SK-N-SH (cell line): ENCODE measurements at regions not wholly inside any gene's neighbourhood (a gene's known extent, or its start where the extent isn't known, plus 50 kb on each side); places are given as distances from the start of the nearest gene placed in this dataset.

Experiments used
- CHD2 ChIP-seq: fragments of 150-350 bp; IDR thresholded peaks from 2 replicates; pipeline ENCODE4 v1.6.1; 2018; ENCODE audit warnings: low read length; ENCODE audit not compliant: partially characterized antibody
- ELF1 ChIP-seq: IDR thresholded peaks from 2 replicates; pipeline ENCODE4 v1.4.0; 2012
- EP300 ChIP-seq, 2 experiments: IDR thresholded peaks; 2 replicates each; pipeline versions ENCODE4 v1.4.0 to v1.6.1; 2012; ENCODE audit warnings: borderline replicate concordance in 1 of 2, low read depth in 1 of 2, low read length in 1 of 2
- EZH2phosphoT487 ChIP-seq: fragments of 200-600 bp; sonication (generic); IDR thresholded peaks from 2 replicates; pipeline ENCODE4 v1.6.1; 2017; ENCODE audit warnings: low read depth, mixed run types, mild to moderate bottlenecking, antibody characterized with exemption, moderate library complexity, borderline replicate concordance
- GABPA ChIP-seq: IDR thresholded peaks from 2 replicates; pipeline ENCODE4 v1.4.0; 2012; ENCODE audit warnings: low read depth, mild to moderate bottlenecking
- MAX ChIP-seq: IDR thresholded peaks from 2 replicates; pipeline ENCODE4 v1.4.0; 2012; ENCODE audit warnings: low read depth
- POLR2AphosphoS5 ChIP-seq: IDR thresholded peaks from 2 replicates; pipeline ENCODE4 v1.6.1; 2012; ENCODE audit warnings: low read depth, low read length
- RCOR1 ChIP-seq: fragments of 150-350 bp; IDR thresholded peaks from 2 replicates; pipeline ENCODE4 v1.6.1; 2017; ENCODE audit warnings: antibody characterized with exemption, low read length
- SIN3A ChIP-seq: IDR thresholded peaks from 2 replicates; pipeline ENCODE4 v1.6.1; 2012; ENCODE audit warnings: low read depth, mild to moderate bottlenecking, low read length, moderate library complexity, borderline replicate concordance
- TAF1 ChIP-seq: IDR thresholded peaks from 2 replicates; pipeline ENCODE4 v1.6.1; 2012; ENCODE audit warnings: low read depth, mild to moderate bottlenecking, low read length, moderate library complexity, borderline replicate concordance
- TF ChIP-seq, protein P1 (sequence below): fragments of 200-600 bp; sonication (generic); IDR thresholded peaks from 2 replicates; pipeline ENCODE4 v1.6.1; 2017; ENCODE audit warnings: antibody characterized with exemption, mild to moderate bottlenecking, moderate library complexity
- TF ChIP-seq, protein P2 (sequence below): IDR thresholded peaks from 2 replicates; pipeline ENCODE4 v1.4.0; 2012; ENCODE audit warnings: low read depth, borderline replicate concordance

DNA sequence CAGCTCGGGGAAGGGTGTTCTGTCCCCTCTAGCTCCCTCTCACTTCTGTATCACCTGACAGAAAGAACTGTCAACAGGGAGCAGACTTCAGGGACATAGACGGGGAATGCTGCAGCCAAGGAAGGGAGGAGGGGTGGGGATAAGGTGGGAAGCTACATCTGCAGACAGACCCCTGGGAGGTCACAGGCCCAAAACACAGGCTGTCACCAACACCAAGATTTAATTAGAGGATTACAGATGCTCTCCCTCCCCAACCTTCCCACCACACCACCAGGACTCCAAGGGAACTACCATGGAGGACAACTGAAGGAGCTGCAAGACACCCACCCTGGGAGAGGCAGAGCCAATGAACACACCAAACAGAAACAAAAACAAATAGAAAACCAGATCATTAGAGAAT lies 425.2 kb upstream of the VSTM2A start:
- TF ChIP-seq, protein P1, sequence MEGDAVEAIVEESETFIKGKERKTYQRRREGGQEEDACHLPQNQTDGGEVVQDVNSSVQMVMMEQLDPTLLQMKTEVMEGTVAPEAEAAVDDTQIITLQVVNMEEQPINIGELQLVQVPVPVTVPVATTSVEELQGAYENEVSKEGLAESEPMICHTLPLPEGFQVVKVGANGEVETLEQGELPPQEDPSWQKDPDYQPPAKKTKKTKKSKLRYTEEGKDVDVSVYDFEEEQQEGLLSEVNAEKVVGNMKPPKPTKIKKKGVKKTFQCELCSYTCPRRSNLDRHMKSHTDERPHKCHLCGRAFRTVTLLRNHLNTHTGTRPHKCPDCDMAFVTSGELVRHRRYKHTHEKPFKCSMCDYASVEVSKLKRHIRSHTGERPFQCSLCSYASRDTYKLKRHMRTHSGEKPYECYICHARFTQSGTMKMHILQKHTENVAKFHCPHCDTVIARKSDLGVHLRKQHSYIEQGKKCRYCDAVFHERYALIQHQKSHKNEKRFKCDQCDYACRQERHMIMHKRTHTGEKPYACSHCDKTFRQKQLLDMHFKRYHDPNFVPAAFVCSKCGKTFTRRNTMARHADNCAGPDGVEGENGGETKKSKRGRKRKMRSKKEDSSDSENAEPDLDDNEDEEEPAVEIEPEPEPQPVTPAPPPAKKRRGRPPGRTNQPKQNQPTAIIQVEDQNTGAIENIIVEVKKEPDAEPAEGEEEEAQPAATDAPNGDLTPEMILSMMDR: no peak
- TF ChIP-seq GABPA: no peak
- no peak for TF ChIP-seq RCOR1
- no peak for TF ChIP-seq EP300 (IDR thresholded peaks at IDR 0.05; ENCODE audit: borderline replicate concordance in 1 of 2, low read depth in 1 of 2, low read length in 1 of 2)
- TF ChIP-seq MAX: no peak
- no peak for TF ChIP-seq SIN3A
- no peak for TF ChIP-seq POLR2AphosphoS5
- TF ChIP-seq TAF1: no peak
- no peak for TF ChIP-seq EZH2phosphoT487
- TF ChIP-seq, protein P2, sequence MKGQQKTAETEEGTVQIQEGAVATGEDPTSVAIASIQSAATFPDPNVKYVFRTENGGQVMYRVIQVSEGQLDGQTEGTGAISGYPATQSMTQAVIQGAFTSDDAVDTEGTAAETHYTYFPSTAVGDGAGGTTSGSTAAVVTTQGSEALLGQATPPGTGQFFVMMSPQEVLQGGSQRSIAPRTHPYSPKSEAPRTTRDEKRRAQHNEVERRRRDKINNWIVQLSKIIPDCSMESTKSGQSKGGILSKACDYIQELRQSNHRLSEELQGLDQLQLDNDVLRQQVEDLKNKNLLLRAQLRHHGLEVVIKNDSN: no peak
- TF ChIP-seq CHD2: no peak
- TF ChIP-seq ELF1: no peak
